GM18867 (cell line): ENCODE measurements at regions not wholly inside any gene's neighbourhood (a gene's known extent, or its start where the extent isn't known, plus 50 kb on each side); places are given as distances from the start of the nearest gene placed in this dataset.

Experiments used
- ATAC-seq: cut with Tn5 transposase; IDR thresholded peaks from one replicate; pipeline ENCODE4 v1.9.1; 2021; ENCODE audit warnings: mild to moderate bottlenecking, moderate library complexity; ENCODE audit not compliant: unreplicated experiment

- ATAC-seq = no peak
Measured at GRCh38 chr16:63612462-63613227, 1509.2 kb downstream of the CDH11 start.

- ATAC-seq = no peak
Measured at GRCh38 chr16:63606778-63607177, 1515.1 kb downstream of the CDH11 start.

GRCh38 chr16:63602206-63602927 lies 1519.5 kb downstream of the CDH11 start:
- ATAC-seq = no peak

- no peak for ATAC-seq
Measured at GRCh38 chr16:63596716-63597115, 1525.1 kb downstream of the CDH11 start.

- ATAC-seq = no peak
Measured at GRCh38 chr16:63592852-63593251, 1529.0 kb downstream of the CDH11 start.

GRCh38 chr16:63581570-63581969 lies 1540.3 kb downstream of the CDH11 start:
- ATAC-seq = no peak

- ATAC-seq = no peak
Measured at GRCh38 chr16:63578791-63579190, 1542.6 kb upstream of the CDH8 start.

- no peak for ATAC-seq
Measured at GRCh38 chr16:63577891-63578290, 1541.7 kb upstream of the CDH8 start.

- no peak for ATAC-seq
Measured at GRCh38 chr16:63575041-63575440, 1538.8 kb upstream of the CDH8 start.

- ATAC-seq = no peak
Measured at GRCh38 chr16:63568164-63568563, 1531.9 kb upstream of the CDH8 start.

- ATAC-seq = no peak
Measured at GRCh38 chr16:63563819-63564505, 1527.7 kb upstream of the CDH8 start.

- no peak for ATAC-seq
Measured at GRCh38 chr16:63553980-63554379, 1517.7 kb upstream of the CDH8 start.

- ATAC-seq = no peak
Measured at GRCh38 chr16:63539276-63539675, 1503.0 kb upstream of the CDH8 start.

GRCh38 chr16:63530974-63531373 lies 1494.7 kb upstream of the CDH8 start:
- no peak for ATAC-seq

- ATAC-seq = no peak
Measured at GRCh38 chr16:63530208-63530607, 1494.0 kb upstream of the CDH8 start.

GRCh38 chr16:63527404-63527803 lies 1491.2 kb upstream of the CDH8 start:
- no peak for ATAC-seq

GRCh38 chr16:63516394-63516793 lies 1480.2 kb upstream of the CDH8 start:
- ATAC-seq = no peak

- ATAC-seq = no peak
Measured at GRCh38 chr16:63512910-63513309, 1476.7 kb upstream of the CDH8 start.

- ATAC-seq = no peak
Measured at GRCh38 chr16:63497408-63497807, 1461.2 kb upstream of the CDH8 start.

- no peak for ATAC-seq
Measured at GRCh38 chr16:63496282-63496681, 1460.0 kb upstream of the CDH8 start.

GRCh38 chr16:63488955-63489354 lies 1452.7 kb upstream of the CDH8 start:
- ATAC-seq = no peak

- ATAC-seq = no peak
Measured at GRCh38 chr16:63481060-63481459, 1444.8 kb upstream of the CDH8 start.
